ENCODE measurements at regions not wholly inside any gene's neighbourhood (a gene's known extent, or its start where the extent isn't known, plus 50 kb on each side); places are given as distances from the start of the nearest gene placed in this dataset.

GRCh38 chr3:4047366-4047765 is 248.1 kb downstream of the LRRN1 start:
- no peak for TF ChIP-seq POLR2A (IDR thresholded peaks at IDR 0.05)
- TF ChIP-seq CTCF (IDR thresholded peaks at IDR 0.05) = no peak

Measured in tibial nerve (tissue), 3 donors.